GM12878 (cell line): ENCODE measurements at regions not wholly inside any gene's neighbourhood (a gene's known extent, or its start where the extent isn't known, plus 50 kb on each side); places are given as distances from the start of the nearest gene placed in this dataset.

Source experiments
- BCL11A ChIP-seq: IDR thresholded peaks from 2 replicates; pipeline ENCODE4 v1.6.1; 2011; ENCODE audit warnings: low read depth, low read length
- NFYB ChIP-seq: IDR thresholded peaks from 2 replicates; pipeline ENCODE4 v1.6.1; 2011; ENCODE audit warnings: low read depth, mild to moderate bottlenecking, low read length, improper control_type of control experiment, moderate library complexity; ENCODE audit not compliant: insufficient read depth
- POLR2AphosphoS5 ChIP-seq: IDR thresholded peaks from 2 replicates; pipeline ENCODE4 v1.6.1; 2011; ENCODE audit warnings: mild to moderate bottlenecking, low read length, inconsistent platforms
- TF ChIP-seq, protein P1 (sequence below), 3 experiments: IDR thresholded peaks in 2 of 3; conservative IDR thresholded peaks in 1 of 3; 2 replicates each; pipeline ENCODE4 v1.5.1; 2011; ENCODE audit warnings: low read depth in 3 of 3, low read length in 3 of 3, mild to moderate bottlenecking in 3 of 3, control low read depth in 2 of 3, moderate library complexity in 2 of 3, inconsistent platforms in 1 of 3, mixed read lengths in 1 of 3; ENCODE audit not compliant: control insufficient read depth in 2 of 3, insufficient read depth in 1 of 3; ENCODE audit errors: extremely low read depth in 1 of 3

GRCh38 chr2:146212602-146213001 lies 1632.2 kb upstream of the ACVR2A start:
- TF ChIP-seq BCL11A: no peak
- TF ChIP-seq NFYB: no peak
- no peak for TF ChIP-seq POLR2AphosphoS5
- TF ChIP-seq, protein P1, sequence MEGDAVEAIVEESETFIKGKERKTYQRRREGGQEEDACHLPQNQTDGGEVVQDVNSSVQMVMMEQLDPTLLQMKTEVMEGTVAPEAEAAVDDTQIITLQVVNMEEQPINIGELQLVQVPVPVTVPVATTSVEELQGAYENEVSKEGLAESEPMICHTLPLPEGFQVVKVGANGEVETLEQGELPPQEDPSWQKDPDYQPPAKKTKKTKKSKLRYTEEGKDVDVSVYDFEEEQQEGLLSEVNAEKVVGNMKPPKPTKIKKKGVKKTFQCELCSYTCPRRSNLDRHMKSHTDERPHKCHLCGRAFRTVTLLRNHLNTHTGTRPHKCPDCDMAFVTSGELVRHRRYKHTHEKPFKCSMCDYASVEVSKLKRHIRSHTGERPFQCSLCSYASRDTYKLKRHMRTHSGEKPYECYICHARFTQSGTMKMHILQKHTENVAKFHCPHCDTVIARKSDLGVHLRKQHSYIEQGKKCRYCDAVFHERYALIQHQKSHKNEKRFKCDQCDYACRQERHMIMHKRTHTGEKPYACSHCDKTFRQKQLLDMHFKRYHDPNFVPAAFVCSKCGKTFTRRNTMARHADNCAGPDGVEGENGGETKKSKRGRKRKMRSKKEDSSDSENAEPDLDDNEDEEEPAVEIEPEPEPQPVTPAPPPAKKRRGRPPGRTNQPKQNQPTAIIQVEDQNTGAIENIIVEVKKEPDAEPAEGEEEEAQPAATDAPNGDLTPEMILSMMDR (IDR thresholded peaks at IDR 0.05 in 2 of 3, conservative IDR thresholded peaks at IDR 0.05 in 1 of 3; ENCODE audit: control insufficient read depth in 2 of 3, extremely low read depth in 1 of 3, insufficient read depth in 1 of 3, low read depth in 3 of 3, low read length in 3 of 3): no peak
